GM21529 (cell line): ENCODE measurements at regions not wholly inside any gene's neighbourhood (a gene's known extent, or its start where the extent isn't known, plus 50 kb on each side); places are given as distances from the start of the nearest gene placed in this dataset.
"Not testable (repeated sequence)": the region's sequence is repeated elsewhere in the genome, so short reads cannot be mapped to it uniquely, and the experiment has no call there.

Experiments used
- ATAC-seq: cut with Tn5 transposase; IDR thresholded peaks from one replicate; pipeline ENCODE4 v1.9.1; 2021; ENCODE audit not compliant: unreplicated experiment

GRCh38 chr6:9744119-9744518 lies 670.8 kb downstream of the TFAP2A start:
- ATAC-seq: no peak

GRCh38 chr6:9732056-9732455 lies 682.8 kb downstream of the TFAP2A start:
- no peak for ATAC-seq

GRCh38 chr6:9725776-9726175 lies 689.1 kb downstream of the TFAP2A start:
- ATAC-seq: not testable (repeated sequence)

- ATAC-seq: no peak
Measured at GRCh38 chr6:9717568-9717967, 697.3 kb downstream of the TFAP2A start.

- ATAC-seq: no peak
Measured at GRCh38 chr6:9711365-9711764, 703.5 kb downstream of the TFAP2A start.

- ATAC-seq: no peak
Measured at GRCh38 chr6:9710574-9710973, 704.3 kb downstream of the TFAP2A start.

- no peak for ATAC-seq
Measured at GRCh38 chr6:9708600-9708999, 706.3 kb downstream of the TFAP2A start.

- ATAC-seq: no peak
Measured at GRCh38 chr6:9704989-9705388, 709.9 kb downstream of the TFAP2A start.

GRCh38 chr6:9702914-9703313 lies 712.0 kb downstream of the TFAP2A start:
- no peak for ATAC-seq

- no peak for ATAC-seq
Measured at GRCh38 chr6:9699888-9700287, 715.0 kb downstream of the TFAP2A start.

- no peak for ATAC-seq
Measured at GRCh38 chr6:9697263-9697931, 717.5 kb downstream of the TFAP2A start.

GRCh38 chr6:9690388-9690787 lies 724.5 kb downstream of the TFAP2A start:
- ATAC-seq: no peak

GRCh38 chr6:9680727-9681126 lies 734.1 kb downstream of the TFAP2A start:
- ATAC-seq: not testable (repeated sequence)

- no peak for ATAC-seq
Measured at GRCh38 chr6:9675122-9675521, 739.8 kb downstream of the TFAP2A start.

- no peak for ATAC-seq
Measured at GRCh38 chr6:9659848-9660247, 755.0 kb downstream of the TFAP2A start.

- ATAC-seq: no peak
Measured at GRCh38 chr6:9657994-9658393, 756.9 kb downstream of the TFAP2A start.

GRCh38 chr6:9647599-9647998 lies 767.3 kb downstream of the TFAP2A start:
- no peak for ATAC-seq

GRCh38 chr6:9647071-9647445 lies 767.8 kb downstream of the TFAP2A start:
- no peak for ATAC-seq

GRCh38 chr6:9646342-9647070 lies 768.4 kb downstream of the TFAP2A start:
- ATAC-seq: no peak

- no peak for ATAC-seq
Measured at GRCh38 chr6:9638861-9639260, 776.0 kb downstream of the TFAP2A start.

GRCh38 chr6:9634776-9635175 lies 780.1 kb downstream of the TFAP2A start:
- ATAC-seq: no peak

- no peak for ATAC-seq
Measured at GRCh38 chr6:9632026-9632425, 782.8 kb downstream of the TFAP2A start.

- no peak for ATAC-seq
Measured at GRCh38 chr6:9628819-9629218, 786.1 kb downstream of the TFAP2A start.
